ENCODE measurements at regions not wholly inside any gene's neighbourhood (a gene's known extent, or its start where the extent isn't known, plus 50 kb on each side); places are given as distances from the start of the nearest gene placed in this dataset.

- TF ChIP-seq CTCF (IDR thresholded peaks at IDR 0.05; ENCODE audit: insufficient read depth, low read length) (no peak), GABPA (IDR thresholded peaks at IDR 0.05; ENCODE audit: low read depth) (no peak), SPI1 (IDR thresholded peaks at IDR 0.05; ENCODE audit: borderline replicate concordance, low read depth) (no peak), POLR2AphosphoS5 (IDR thresholded peaks at IDR 0.05; ENCODE audit: low read depth) (no peak), REST (IDR thresholded peaks at IDR 0.05; ENCODE audit: insufficient replicate concordance, low read depth) (no peak)
- no peak overlapping the region for H3K4me3 ChIP-seq (replicated peaks; ENCODE audit: insufficient read depth, low read length)
- H3K27ac ChIP-seq (replicated peaks): no peak overlapping the region
- no peak for DNase-seq (ENCODE audit: low read depth in 1 of 2, low spot score in 1 of 2)
- no peaks in the 10 kb centered on the region for H3K27me3 ChIP-seq (ENCODE audit: insufficient read depth, poor library complexity, severe bottlenecking)
Observed at GRCh38 chr4:117793845-117794480, 240.3 kb upstream of the NDST3 start.

GRCh38 chr4:117796677-117797076 lies 237.6 kb upstream of the NDST3 start:
- DNase-seq (ENCODE audit: low read depth in 1 of 2, low spot score in 1 of 2): no peak
- no peak for TF ChIP-seq POLR2AphosphoS5 (IDR thresholded peaks at IDR 0.05; ENCODE audit: low read depth)
- no peak for TF ChIP-seq GABPA (IDR thresholded peaks at IDR 0.05; ENCODE audit: low read depth)
- peak; percentile 21; the same call in 1 of the 2 replicates for TF ChIP-seq SPI1 (IDR thresholded peaks at IDR 0.05; ENCODE audit: borderline replicate concordance, low read depth)
- H3K4me3 ChIP-seq (replicated peaks; ENCODE audit: insufficient read depth, low read length): no peak overlapping the region
- H3K27me3 ChIP-seq (ENCODE audit: insufficient read depth, poor library complexity, severe bottlenecking): no peaks in the 10 kb centered on the region
- H3K27ac ChIP-seq (replicated peaks): no peak overlapping the region

- H3K27ac ChIP-seq (replicated peaks): no peak overlapping the region
- no peaks in the 10 kb centered on the region for H3K27me3 ChIP-seq (ENCODE audit: insufficient read depth, poor library complexity, severe bottlenecking)
- TF ChIP-seq CTCF (IDR thresholded peaks at IDR 0.05; ENCODE audit: insufficient read depth, low read length) (no peak), SPI1 (IDR thresholded peaks at IDR 0.05; ENCODE audit: borderline replicate concordance, low read depth) (no peak), POLR2AphosphoS5 (IDR thresholded peaks at IDR 0.05; ENCODE audit: low read depth) (no peak), REST (IDR thresholded peaks at IDR 0.05; ENCODE audit: insufficient replicate concordance, low read depth) (no peak), GABPA (IDR thresholded peaks at IDR 0.05; ENCODE audit: low read depth) (no peak)
- DNase-seq (ENCODE audit: low read depth in 1 of 2, low spot score in 1 of 2): no peak
- no peak overlapping the region for H3K4me3 ChIP-seq (replicated peaks; ENCODE audit: insufficient read depth, low read length)
Observed at GRCh38 chr4:117800636-117801035, 233.7 kb upstream of the NDST3 start.

GRCh38 chr4:117801756-117802155 lies 232.5 kb upstream of the NDST3 start:
- TF ChIP-seq POLR2AphosphoS5 (IDR thresholded peaks at IDR 0.05; ENCODE audit: low read depth) (no peak), REST (IDR thresholded peaks at IDR 0.05; ENCODE audit: insufficient replicate concordance, low read depth) (no peak), GABPA (IDR thresholded peaks at IDR 0.05; ENCODE audit: low read depth) (no peak)

More at GRCh38 chr4:117801756-117802155, 232.5 kb upstream of the NDST3 start:
- DNase-seq (ENCODE audit: low read depth in 1 of 2, low spot score in 1 of 2): no peak
- no peak overlapping the region for H3K4me3 ChIP-seq (replicated peaks; ENCODE audit: insufficient read depth, low read length)
- H3K27me3 ChIP-seq (ENCODE audit: insufficient read depth, poor library complexity, severe bottlenecking): no peaks in the 10 kb centered on the region
- H3K27ac ChIP-seq (replicated peaks): no peak overlapping the region
